Type B pancreatic cell (in vitro differentiated cells): ENCODE measurements at regions not wholly inside any gene's neighbourhood (a gene's known extent, or its start where the extent isn't known, plus 50 kb on each side); places are given as distances from the start of the nearest gene placed in this dataset.

Experiments
- DNase-seq: peaks from one replicate; pipeline ENCODE4 v3.0.0; 2021; ENCODE audit warnings: mixed read lengths; ENCODE audit not compliant: unreplicated experiment; ENCODE audit errors: extremely low spot score
- H3K27ac Mint-ChIP-seq: 2 replicates; pipeline ENCODE4 v1.8.0; 2021; ENCODE audit warnings: mild to moderate bottlenecking, mixed read lengths
- H3K27me3 Mint-ChIP-seq: 2 replicates; pipeline ENCODE4 v1.8.0; 2021; ENCODE audit warnings: mixed read lengths
- H3K36me3 Mint-ChIP-seq: 2 replicates; pipeline ENCODE4 v1.8.0; 2021; ENCODE audit warnings: mixed read lengths
- H3K4me1 Mint-ChIP-seq: one replicate; pipeline ENCODE4 v1.8.0; 2021; ENCODE audit warnings: mixed read lengths; ENCODE audit not compliant: unreplicated experiment
- H3K4me3 Mint-ChIP-seq: 2 replicates; pipeline ENCODE4 v1.8.0; 2021; ENCODE audit warnings: mild to moderate bottlenecking, mixed read lengths
- H3K9me3 Mint-ChIP-seq: 2 replicates; pipeline ENCODE4 v1.8.0; 2021; ENCODE audit warnings: mixed read lengths
- TF ChIP-seq, protein P1 (sequence below): fragments of 200-600 bp; sonication (generic); conservative IDR thresholded peaks from 2 replicates; pipeline ENCODE4 v1.5.0; 2021; ENCODE audit warnings: antibody characterized with exemption, mild to moderate bottlenecking

DNA sequence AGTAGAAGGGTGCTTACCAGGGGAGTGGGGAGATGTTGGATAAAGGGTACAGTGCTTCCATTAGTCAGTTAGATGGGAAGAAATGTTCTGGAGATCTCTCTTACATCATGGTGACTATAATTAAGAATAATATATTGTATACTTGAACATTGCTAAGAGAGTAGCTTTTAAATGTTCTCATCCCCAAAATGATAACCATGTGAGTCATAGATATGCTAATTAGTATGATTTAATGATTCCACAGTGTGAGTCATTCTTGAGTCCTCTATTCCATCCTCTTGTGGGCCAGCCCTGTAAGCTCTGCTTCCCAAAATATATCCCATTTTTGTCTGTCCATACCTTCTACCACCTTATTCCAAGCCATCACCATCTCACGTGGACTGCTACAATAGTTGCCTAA lies 80.6 kb upstream of the CDH11 start:
- TF ChIP-seq, protein P1, sequence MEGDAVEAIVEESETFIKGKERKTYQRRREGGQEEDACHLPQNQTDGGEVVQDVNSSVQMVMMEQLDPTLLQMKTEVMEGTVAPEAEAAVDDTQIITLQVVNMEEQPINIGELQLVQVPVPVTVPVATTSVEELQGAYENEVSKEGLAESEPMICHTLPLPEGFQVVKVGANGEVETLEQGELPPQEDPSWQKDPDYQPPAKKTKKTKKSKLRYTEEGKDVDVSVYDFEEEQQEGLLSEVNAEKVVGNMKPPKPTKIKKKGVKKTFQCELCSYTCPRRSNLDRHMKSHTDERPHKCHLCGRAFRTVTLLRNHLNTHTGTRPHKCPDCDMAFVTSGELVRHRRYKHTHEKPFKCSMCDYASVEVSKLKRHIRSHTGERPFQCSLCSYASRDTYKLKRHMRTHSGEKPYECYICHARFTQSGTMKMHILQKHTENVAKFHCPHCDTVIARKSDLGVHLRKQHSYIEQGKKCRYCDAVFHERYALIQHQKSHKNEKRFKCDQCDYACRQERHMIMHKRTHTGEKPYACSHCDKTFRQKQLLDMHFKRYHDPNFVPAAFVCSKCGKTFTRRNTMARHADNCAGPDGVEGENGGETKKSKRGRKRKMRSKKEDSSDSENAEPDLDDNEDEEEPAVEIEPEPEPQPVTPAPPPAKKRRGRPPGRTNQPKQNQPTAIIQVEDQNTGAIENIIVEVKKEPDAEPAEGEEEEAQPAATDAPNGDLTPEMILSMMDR, result no peak
- DNase-seq, result no peak
- H3K27ac Mint-ChIP-seq, result no peak overlapping the region
- H3K36me3 Mint-ChIP-seq, result no peaks in the 10 kb centered on the region
- peaks cover 37% of the 10 kb centered on the region for H3K27me3 Mint-ChIP-seq
- H3K4me3 Mint-ChIP-seq, result no peak overlapping the region
- no peaks in the 10 kb centered on the region for H3K4me1 Mint-ChIP-seq
- no peaks in the 10 kb centered on the region for H3K9me3 Mint-ChIP-seq

DNA sequence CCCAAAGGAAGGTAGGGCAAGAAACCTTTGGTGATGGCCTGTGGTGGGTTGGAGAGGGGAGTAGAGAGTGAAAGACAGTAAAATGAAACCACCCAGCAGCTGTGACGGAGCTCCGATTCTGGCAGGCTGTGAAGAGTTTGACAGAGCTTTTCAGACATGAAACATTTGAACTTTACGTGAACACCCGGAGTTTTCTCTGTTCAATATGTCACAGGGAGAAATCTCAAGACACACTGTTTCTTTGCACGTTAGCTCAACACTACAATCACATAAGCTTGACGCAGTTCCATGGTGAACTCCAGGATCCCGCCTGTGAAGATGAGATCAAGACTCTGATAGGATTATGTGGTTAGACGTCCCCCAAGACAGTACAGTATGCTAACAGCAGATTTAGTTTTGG lies 79.6 kb upstream of the CDH11 start:
- Mint-ChIP-seq H3K27ac (no peak overlapping the region), H3K9me3 (no peaks in the 10 kb centered on the region), H3K4me1 (peaks cover 8% of the 10 kb centered on the region), H3K27me3 (peaks cover 37% of the 10 kb centered on the region), H3K4me3 (no peak overlapping the region), H3K36me3 (no peaks in the 10 kb centered on the region)
- DNase-seq, result no peak
- TF ChIP-seq, protein P1, result no peak

DNA sequence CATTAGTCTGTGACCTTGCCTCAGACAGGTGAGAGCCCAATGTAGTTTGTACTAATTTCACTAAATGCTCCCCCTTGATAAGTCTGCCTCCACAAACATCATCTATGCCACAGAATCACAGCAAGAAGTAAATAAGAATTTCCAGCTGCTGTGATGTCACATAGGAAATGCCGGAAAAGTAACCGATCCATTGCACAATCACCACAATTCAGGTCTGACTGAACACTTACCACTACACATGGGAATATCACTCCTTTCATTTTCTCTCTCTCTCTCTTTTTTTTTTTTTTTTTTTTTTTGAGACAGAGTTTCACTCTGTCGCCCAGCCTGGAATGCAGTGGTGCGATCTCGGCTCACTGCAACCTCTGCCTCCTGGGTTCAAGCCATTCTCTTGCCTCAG lies 79.0 kb upstream of the CDH11 start:
- H3K27ac Mint-ChIP-seq, result no peak overlapping the region
- TF ChIP-seq, protein P1, result no peak
- H3K4me3 Mint-ChIP-seq, result no peak overlapping the region
- peaks cover 14% of the 10 kb centered on the region for H3K4me1 Mint-ChIP-seq
- DNase-seq, result no peak
- no peaks in the 10 kb centered on the region for H3K9me3 Mint-ChIP-seq
- H3K36me3 Mint-ChIP-seq, result no peaks in the 10 kb centered on the region
- peaks cover 35% of the 10 kb centered on the region for H3K27me3 Mint-ChIP-seq

DNA sequence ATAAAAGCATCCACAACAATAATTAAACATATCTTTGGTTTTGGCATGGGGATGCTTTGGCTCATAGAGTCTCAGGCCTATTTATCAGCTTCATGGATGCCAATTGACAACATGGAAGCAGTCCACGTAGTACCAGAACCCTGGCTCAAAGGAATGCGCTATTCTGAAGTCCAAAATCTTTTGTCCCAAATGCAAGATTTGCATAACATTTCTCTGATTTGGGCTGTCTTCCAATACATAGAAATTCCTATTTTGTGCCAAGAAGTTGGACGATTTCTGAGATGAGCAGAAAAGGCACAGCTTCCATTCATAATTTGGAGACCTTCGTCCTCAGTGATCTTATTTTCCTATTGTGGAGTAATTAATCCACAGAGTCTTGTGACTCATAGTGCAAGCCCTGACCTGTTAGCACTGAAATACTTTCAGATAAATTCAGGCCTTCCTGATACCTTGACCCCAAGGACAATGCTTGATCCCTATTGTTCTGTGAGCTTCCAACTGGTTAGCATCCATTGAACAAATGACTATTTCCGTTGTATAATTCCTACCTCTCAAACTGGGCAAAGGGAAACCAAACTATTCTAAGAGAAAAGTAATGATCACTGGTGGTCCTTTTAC lies 78.4 kb upstream of the CDH11 start:
- DNase-seq, result no peak
- peaks cover 15% of the 10 kb centered on the region for H3K4me1 Mint-ChIP-seq
- H3K9me3 Mint-ChIP-seq, result no peaks in the 10 kb centered on the region
- no peak overlapping the region for H3K27ac Mint-ChIP-seq
- H3K4me3 Mint-ChIP-seq, result no peak overlapping the region
- H3K27me3 Mint-ChIP-seq, result peaks cover 35% of the 10 kb centered on the region
- TF ChIP-seq, protein P1, result no peak
- H3K36me3 Mint-ChIP-seq, result no peaks in the 10 kb centered on the region

DNA sequence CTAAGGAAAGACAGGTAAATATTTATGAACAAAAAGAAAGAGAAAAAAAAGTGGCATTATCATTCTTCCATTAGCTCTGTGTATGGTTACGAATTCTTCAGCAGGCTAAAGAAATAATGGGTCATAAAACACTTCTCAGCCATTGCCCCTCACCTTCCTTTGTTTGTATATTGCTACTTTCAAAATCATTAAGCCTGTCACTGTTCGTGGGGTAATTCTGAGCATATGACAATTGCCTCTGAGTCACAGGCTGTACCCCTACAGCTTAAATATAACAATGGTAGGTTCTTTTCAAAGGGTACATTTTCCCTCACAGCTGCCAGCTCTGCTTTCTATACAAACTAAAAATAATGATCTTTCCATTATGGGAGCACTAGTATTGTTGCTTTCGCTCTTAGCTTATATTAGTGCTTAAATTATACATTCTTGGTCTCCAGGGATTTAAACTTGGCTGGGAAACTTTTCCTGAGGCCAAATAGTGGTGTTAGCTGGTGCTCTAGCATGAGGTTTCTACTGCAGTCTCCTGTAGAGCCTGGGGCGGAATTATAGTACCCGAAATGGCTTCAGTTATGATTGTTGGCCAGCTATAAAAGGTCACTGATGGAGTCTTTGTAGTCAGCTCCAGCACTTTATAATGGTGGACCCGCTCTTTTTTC lies 74.7 kb upstream of the CDH11 start:
- no peak overlapping the region for H3K4me3 Mint-ChIP-seq
- no peaks in the 10 kb centered on the region for H3K36me3 Mint-ChIP-seq
- peaks cover 26% of the 10 kb centered on the region for H3K27me3 Mint-ChIP-seq
- H3K4me1 Mint-ChIP-seq, result peaks cover 15% of the 10 kb centered on the region
- TF ChIP-seq, protein P1, result no peak
- H3K27ac Mint-ChIP-seq, result no peak overlapping the region
- no peaks in the 10 kb centered on the region for H3K9me3 Mint-ChIP-seq
- DNase-seq, result no peak
